Calu3 (cell line): ENCODE measurements at regions not wholly inside any gene's neighbourhood (a gene's known extent, or its start where the extent isn't known, plus 50 kb on each side); places are given as distances from the start of the nearest gene placed in this dataset.
"Not testable (repeated sequence)": the region's sequence is repeated elsewhere in the genome, so short reads cannot be mapped to it uniquely, and the experiment has no call there.

Experiments
- BruUV-seq: library from RNA; stranded (reverse); fragments of 400-500 nt; replicated peaks from 2 replicates; lab custom pipeline; 2021; lab: Mats Ljungman, UMichigan
- CTCF ChIA-PET: fragments of 300-600 bp; sonication (Branson Sonifier 250); formaldehyde crosslinking; loops from one replicate; lab custom pipeline; 2022; ENCODE audit warnings: antibody characterized with exemption; lab: Charles Lee
- DNase-seq: peaks from one replicate; pipeline ENCODE4 v3.0.0; 2022
- H3K27ac Mint-ChIP-seq: one replicate; pipeline ENCODE4 v1.8.0; 2022; ENCODE audit warnings: mixed read lengths; ENCODE audit not compliant: unreplicated experiment
- H3K27me3 Mint-ChIP-seq: one replicate; pipeline ENCODE4 v1.8.0; 2022; ENCODE audit warnings: mixed read lengths; ENCODE audit not compliant: unreplicated experiment
- H3K36me3 Mint-ChIP-seq: one replicate; pipeline ENCODE4 v1.8.0; 2022; ENCODE audit warnings: mild to moderate bottlenecking, moderate library complexity, mixed read lengths; ENCODE audit not compliant: insufficient read depth, unreplicated experiment
- H3K4me1 Mint-ChIP-seq: one replicate; pipeline ENCODE4 v1.8.0; 2022; ENCODE audit warnings: mild to moderate bottlenecking, low read depth, mixed read lengths; ENCODE audit not compliant: unreplicated experiment
- H3K4me3 Mint-ChIP-seq: one replicate; pipeline ENCODE4 v1.8.0; 2022; ENCODE audit warnings: mild to moderate bottlenecking, low read depth, moderate library complexity, mixed read lengths; ENCODE audit not compliant: unreplicated experiment
- H3K9me3 Mint-ChIP-seq: one replicate; pipeline ENCODE4 v1.8.0; 2022; ENCODE audit warnings: low read depth, mixed read lengths; ENCODE audit not compliant: unreplicated experiment
- CTCF ChIP-seq: fragments of 200-600 bp; IDR thresholded peaks from one replicate; pipeline ENCODE4 v1.8.0; 2022; ENCODE audit warnings: antibody characterized with exemption; ENCODE audit not compliant: unreplicated experiment
- intact Hi-C: fragments of 100-400 bp; cut with micrococcal nuclease; formaldehyde crosslinking; loops from one replicate; pipeline ENCODE4 v1.10.0; 2022; ENCODE audit not compliant: unreplicated experiment

- CTCF ChIA-PET = no interaction called here
- no peak for TF ChIP-seq CTCF
- no peak overlapping the region for H3K4me3 Mint-ChIP-seq
- DNase-seq = no peak
- no TSS peak for BruUV-seq
- H3K27ac Mint-ChIP-seq = no peak overlapping the region
- H3K27me3 Mint-ChIP-seq = no peaks in the 10 kb centered on the region
- H3K4me1 Mint-ChIP-seq = peaks cover 17% of the 10 kb centered on the region
- no peaks in the 10 kb centered on the region for H3K9me3 Mint-ChIP-seq
- H3K36me3 Mint-ChIP-seq = no peaks in the 10 kb centered on the region
- intact Hi-C loops = no loop called here
Observed at GRCh38 chr1:244155661-244156060, 104.6 kb downstream of the ZBTB18 start.

GRCh38 chr1:244156617-244157016 is 105.5 kb downstream of the ZBTB18 start:
- H3K36me3 Mint-ChIP-seq, BruUV-seq, H3K9me3 Mint-ChIP-seq, DNase-seq, H3K27ac Mint-ChIP-seq, intact Hi-C loops, H3K4me3 Mint-ChIP-seq, H3K27me3 Mint-ChIP-seq: not testable (repeated sequence)
- CTCF ChIA-PET = interaction anchor here (0.6 kb wide), 1 partner anchor 364 kb away, joined by 3 read pairs; no protein-coding TSS in a partner anchor
- H3K4me1 Mint-ChIP-seq = peaks cover 22% of the 10 kb centered on the region

GRCh38 chr1:244157731-244158438 is 106.8 kb downstream of the ZBTB18 start:
- DNase-seq = no peak
- Mint-ChIP-seq H3K9me3 (peaks cover 2% of the 10 kb centered on the region), H3K27me3 (no peaks in the 10 kb centered on the region), H3K27ac (no peak overlapping the region), H3K4me3 (no peak overlapping the region), H3K4me1 (peaks cover 23% of the 10 kb centered on the region), H3K36me3 (peaks cover 4% of the 10 kb centered on the region)
- BruUV-seq = no TSS peak
- CTCF ChIA-PET = no interaction called here
- intact Hi-C loops = no loop called here
- no peak for TF ChIP-seq CTCF

GRCh38 chr1:244159646-244160045 is 108.6 kb downstream of the ZBTB18 start:
- intact Hi-C loops = loop anchor here (5.0 kb wide), 2 partner anchors 67 to 113 kb away; no protein-coding TSS in a partner anchor
- CTCF ChIA-PET = no interaction called here

More at GRCh38 chr1:244159646-244160045, 108.6 kb downstream of the ZBTB18 start:
- H3K27ac Mint-ChIP-seq = no peak overlapping the region
- peaks cover 23% of the 10 kb centered on the region for H3K4me1 Mint-ChIP-seq
- TF ChIP-seq CTCF = no peak
- H3K9me3 Mint-ChIP-seq = peaks cover 2% of the 10 kb centered on the region
- no TSS peak for BruUV-seq
- H3K36me3 Mint-ChIP-seq = peaks cover 4% of the 10 kb centered on the region
- H3K4me3 Mint-ChIP-seq = no peak overlapping the region
- no peaks in the 10 kb centered on the region for H3K27me3 Mint-ChIP-seq
- DNase-seq = peak; percentile 46
